Mucosa of rectum (tissue), 2 donors: ENCODE measurements at regions not wholly inside any gene's neighbourhood (a gene's known extent, or its start where the extent isn't known, plus 50 kb on each side); places are given as distances from the start of the nearest gene placed in this dataset.

Experiments used
- H3K27ac ChIP-seq, 2 donors: one replicate each; pipeline ENCODE4 v1.7.0; 2013; ENCODE audit warnings: inconsistent platforms in 2 of 2, low read depth in 2 of 2, low read length in 2 of 2
- H3K27me3 ChIP-seq, 2 donors: one replicate each; pipeline ENCODE4 v1.7.0; 2013; ENCODE audit warnings: low read length in 2 of 2; ENCODE audit not compliant: control insufficient read depth in 2 of 2, insufficient read depth in 2 of 2
- H3K36me3 ChIP-seq, 2 donors: one replicate each; pipeline ENCODE4 v1.7.0; 2013; ENCODE audit warnings: low read length in 2 of 2; ENCODE audit not compliant: control insufficient read depth in 2 of 2, insufficient read depth in 2 of 2
- H3K4me1 ChIP-seq, 2 donors: one replicate each; pipeline ENCODE4 v1.7.0; 2013; ENCODE audit warnings: low read length in 2 of 2, mild to moderate bottlenecking in 1 of 2; ENCODE audit not compliant: control insufficient read depth in 2 of 2, insufficient read depth in 2 of 2
- H3K4me3 ChIP-seq, 2 donors: one replicate each; pipeline ENCODE4 v1.7.0; 2013; ENCODE audit warnings: low read length in 2 of 2
- H3K9ac ChIP-seq, 2 donors: one replicate each; pipeline ENCODE4 v1.7.0; 2013; ENCODE audit warnings: low read length in 2 of 2, low read depth in 1 of 2, mild to moderate bottlenecking in 1 of 2
- H3K9me3 ChIP-seq, 2 donors: one replicate each; pipeline ENCODE4 v1.7.0; 2013; ENCODE audit warnings: low read length in 2 of 2; ENCODE audit not compliant: control insufficient read depth in 2 of 2
- donor health status: healthy.
- donor health status: Normal muscosa, but diverticular disease.

- no peak overlapping the region for H3K4me3 ChIP-seq
- no peaks in the 10 kb centered on the region for H3K9me3 ChIP-seq
- no peaks in the 10 kb centered on the region for H3K4me1 ChIP-seq
- no peak overlapping the region for H3K9ac ChIP-seq
- H3K27me3 ChIP-seq: no peaks in the 10 kb centered on the region
- H3K27ac ChIP-seq: no peak overlapping the region
- H3K36me3 ChIP-seq: no peaks in the 10 kb centered on the region
These were observed 155.5 kb upstream of the GRIN3A start for GRCh38 chr9:101893661-101894646.

- Histone ChIP-seq H3K36me3 (no peaks in the 10 kb centered on the region), H3K9me3 (no peaks in the 10 kb centered on the region), H3K4me3 (no peak overlapping the region), H3K27ac (no peak overlapping the region), H3K9ac (no peak overlapping the region), H3K4me1 (no peaks in the 10 kb centered on the region), H3K27me3 (no peaks in the 10 kb centered on the region)
These were observed 143.1 kb upstream of the GRIN3A start for GRCh38 chr9:101881508-101881907.

- Histone ChIP-seq H3K36me3 (no peaks in the 10 kb centered on the region), H3K9ac (no peak overlapping the region), H3K9me3 (no peaks in the 10 kb centered on the region), H3K4me1 (no peaks in the 10 kb centered on the region), H3K4me3 (no peak overlapping the region), H3K27me3 (no peaks in the 10 kb centered on the region), H3K27ac (no peak overlapping the region)
These were observed 142.4 kb upstream of the GRIN3A start for GRCh38 chr9:101880846-101881245.

GRCh38 chr9:101878734-101879133 lies 140.3 kb upstream of the GRIN3A start:
- Histone ChIP-seq H3K27ac (no peak overlapping the region), H3K36me3 (no peaks in the 10 kb centered on the region), H3K9ac (no peak overlapping the region), H3K4me1 (no peaks in the 10 kb centered on the region), H3K4me3 (no peak overlapping the region), H3K9me3 (no peaks in the 10 kb centered on the region), H3K27me3 (no peaks in the 10 kb centered on the region)

GRCh38 chr9:101877439-101877838 lies 139.0 kb upstream of the GRIN3A start:
- Histone ChIP-seq H3K27ac (no peak overlapping the region), H3K9ac (no peak overlapping the region), H3K9me3 (no peaks in the 10 kb centered on the region)

GRCh38 chr9:101861472-101861871 lies 123.0 kb upstream of the GRIN3A start:
- Histone ChIP-seq H3K36me3 (no peaks in the 10 kb centered on the region), H3K9ac (no peak overlapping the region), H3K4me3 (no peak overlapping the region), H3K4me1 (no peaks in the 10 kb centered on the region), H3K27ac (no peak overlapping the region), H3K9me3 (no peaks in the 10 kb centered on the region), H3K27me3 (no peaks in the 10 kb centered on the region)

More at GRCh38 chr9:101877439-101877838, 139.0 kb upstream of the GRIN3A start:
- Histone ChIP-seq H3K4me3 (no peak overlapping the region), H3K27me3 (no peaks in the 10 kb centered on the region), H3K4me1 (no peaks in the 10 kb centered on the region), H3K36me3 (no peaks in the 10 kb centered on the region)

GRCh38 chr9:101860920-101861319 lies 122.5 kb upstream of the GRIN3A start:
- Histone ChIP-seq H3K27me3 (no peaks in the 10 kb centered on the region), H3K4me1 (no peaks in the 10 kb centered on the region), H3K27ac (no peak overlapping the region), H3K36me3 (no peaks in the 10 kb centered on the region), H3K9ac (no peak overlapping the region), H3K9me3 (no peaks in the 10 kb centered on the region), H3K4me3 (no peak overlapping the region)

GRCh38 chr9:101859620-101860019 lies 121.2 kb upstream of the GRIN3A start:
- no peaks in the 10 kb centered on the region for H3K9me3 ChIP-seq
- H3K27ac ChIP-seq: no peak overlapping the region
- H3K27me3 ChIP-seq: no peaks in the 10 kb centered on the region
- no peaks in the 10 kb centered on the region for H3K4me1 ChIP-seq
- H3K36me3 ChIP-seq: no peaks in the 10 kb centered on the region
- no peak overlapping the region for H3K4me3 ChIP-seq
- H3K9ac ChIP-seq: no peak overlapping the region

- H3K27me3 ChIP-seq: no peaks in the 10 kb centered on the region
- no peaks in the 10 kb centered on the region for H3K4me1 ChIP-seq
- H3K4me3 ChIP-seq: no peak overlapping the region
- H3K36me3 ChIP-seq: no peaks in the 10 kb centered on the region
- no peak overlapping the region for H3K27ac ChIP-seq
- no peak overlapping the region for H3K9ac ChIP-seq
- H3K9me3 ChIP-seq: no peaks in the 10 kb centered on the region
These were observed 119.6 kb upstream of the GRIN3A start for GRCh38 chr9:101858026-101858425.

GRCh38 chr9:101849102-101849707 lies 110.8 kb upstream of the GRIN3A start:
- H3K36me3 ChIP-seq: no peaks in the 10 kb centered on the region
- H3K9ac ChIP-seq: no peak overlapping the region
- H3K4me3 ChIP-seq: peak overlapping the region in 1 of 2 donors; percentile 48
- H3K27ac ChIP-seq: peak overlapping the region in 1 of 2 donors; percentile 63
- peaks cover 2 to 7% of the 10 kb centered on the region in 2 donors for H3K4me1 ChIP-seq
- H3K27me3 ChIP-seq: no peaks in the 10 kb centered on the region
- H3K9me3 ChIP-seq: no peaks in the 10 kb centered on the region
